ENCODE measurements at regions not wholly inside any gene's neighbourhood (a gene's known extent, or its start where the extent isn't known, plus 50 kb on each side); places are given as distances from the start of the nearest gene placed in this dataset.

DNA sequence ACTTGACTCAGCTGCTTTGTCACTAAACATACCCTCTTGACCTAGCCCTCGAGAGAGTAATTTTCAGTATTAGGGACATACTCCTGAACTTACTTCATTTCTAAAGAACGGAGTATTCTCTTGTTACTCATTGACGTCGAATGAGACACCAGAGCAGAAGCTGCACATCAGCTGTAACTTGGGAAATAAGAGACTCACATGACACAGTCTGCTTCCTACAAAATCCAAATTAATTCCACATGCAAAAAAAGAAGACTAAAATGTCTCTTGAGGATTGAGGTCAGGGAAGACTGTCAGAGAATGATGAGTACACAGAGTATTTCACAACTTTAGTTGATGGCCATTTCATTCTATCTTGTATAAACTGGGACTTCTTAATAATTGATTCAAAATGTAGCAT, 114.7 kb upstream of the EGFR start:
- Histone ChIP-seq H4K20me1 (ENCODE audit: control insufficient read depth, extremely low read depth, insufficient read depth, low read length) (no peaks in the 10 kb centered on the region), H3K79me2 (ENCODE audit: control insufficient read depth, insufficient read depth, low read length) (no peaks in the 10 kb centered on the region), H3K9ac (ENCODE audit: control insufficient read depth, extremely low read depth, insufficient read depth, low read length) (no peak overlapping the region), H3K4me1 (ENCODE audit: control insufficient read depth, extremely low read depth, insufficient read depth, low read length) (peaks cover 8% of the 10 kb centered on the region), H2AFZ (ENCODE audit: control insufficient read depth, low read length) (no peak overlapping the region), H3K27ac (ENCODE audit: control insufficient read depth, insufficient read depth, low read length) (no peak overlapping the region), H3K4me3 (ENCODE audit: control insufficient read depth in 2 of 3, extremely low read depth in 1 of 3, insufficient read depth in 2 of 3, low read depth in 1 of 3, low read length in 3 of 3) (no peak overlapping the region), H3K9me1 (ENCODE audit: control insufficient read depth, extremely low read depth, insufficient read depth, low read length) (no peaks in the 10 kb centered on the region), H3K4me2 (ENCODE audit: control insufficient read depth, extremely low read depth, insufficient read depth, low read depth, low read length) (no peak overlapping the region), H3K9me3 (ENCODE audit: control insufficient read depth, low read depth, low read length) (no peaks in the 10 kb centered on the region), H3K27me3 (ENCODE audit: control insufficient read depth, extremely low read depth, insufficient read depth, low read length) (no peaks in the 10 kb centered on the region), H3K36me3 (ENCODE audit: control insufficient read depth in 2 of 2, extremely low read depth in 1 of 2, insufficient read depth in 2 of 2, low read length in 2 of 2) (no peaks in the 10 kb centered on the region)
- no peak for DNase-seq (ENCODE audit: low read depth, low spot score)
- TF ChIP-seq, protein P1, sequence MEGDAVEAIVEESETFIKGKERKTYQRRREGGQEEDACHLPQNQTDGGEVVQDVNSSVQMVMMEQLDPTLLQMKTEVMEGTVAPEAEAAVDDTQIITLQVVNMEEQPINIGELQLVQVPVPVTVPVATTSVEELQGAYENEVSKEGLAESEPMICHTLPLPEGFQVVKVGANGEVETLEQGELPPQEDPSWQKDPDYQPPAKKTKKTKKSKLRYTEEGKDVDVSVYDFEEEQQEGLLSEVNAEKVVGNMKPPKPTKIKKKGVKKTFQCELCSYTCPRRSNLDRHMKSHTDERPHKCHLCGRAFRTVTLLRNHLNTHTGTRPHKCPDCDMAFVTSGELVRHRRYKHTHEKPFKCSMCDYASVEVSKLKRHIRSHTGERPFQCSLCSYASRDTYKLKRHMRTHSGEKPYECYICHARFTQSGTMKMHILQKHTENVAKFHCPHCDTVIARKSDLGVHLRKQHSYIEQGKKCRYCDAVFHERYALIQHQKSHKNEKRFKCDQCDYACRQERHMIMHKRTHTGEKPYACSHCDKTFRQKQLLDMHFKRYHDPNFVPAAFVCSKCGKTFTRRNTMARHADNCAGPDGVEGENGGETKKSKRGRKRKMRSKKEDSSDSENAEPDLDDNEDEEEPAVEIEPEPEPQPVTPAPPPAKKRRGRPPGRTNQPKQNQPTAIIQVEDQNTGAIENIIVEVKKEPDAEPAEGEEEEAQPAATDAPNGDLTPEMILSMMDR (optimal IDR thresholded peaks at IDR 0.05 in 1 of 3, IDR thresholded peaks at IDR 0.05 in 1 of 3, conservative IDR thresholded peaks at IDR 0.05 in 1 of 3; ENCODE audit: extremely low read depth in 1 of 3, insufficient read depth in 2 of 3, low read length in 3 of 3) = no peak
- no peak for TF ChIP-seq EZH2 (IDR thresholded peaks at IDR 0.05; ENCODE audit: low read length)
- dilution Hi-C loops (cut with MboI; ENCODE audit: extremely low pct_ligation_motif_present, low sequenced_read_pairs) = no loop called here
- FAIRE-seq = no peak

DNA sequence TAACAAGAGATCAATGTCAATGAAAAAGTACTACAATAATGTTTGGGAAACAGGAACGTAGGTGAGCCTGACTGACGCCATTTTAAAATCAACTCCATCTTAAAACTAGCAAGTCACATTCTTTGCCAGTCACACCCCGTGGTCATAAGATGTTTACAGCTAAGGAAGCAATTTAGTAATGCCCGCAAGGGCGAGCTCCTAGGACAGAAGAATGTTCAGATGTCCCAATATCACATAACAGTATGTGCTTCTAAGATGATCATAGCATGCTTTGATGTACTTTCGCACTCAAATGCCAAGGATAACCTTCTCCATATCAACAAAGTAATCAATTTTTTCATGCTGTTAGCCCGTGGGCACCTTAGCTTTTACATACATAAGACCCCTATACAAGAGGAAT, 113.8 kb upstream of the EGFR start:
- H3K27ac ChIP-seq (ENCODE audit: control insufficient read depth, insufficient read depth, low read length) = no peak overlapping the region
- H3K9me1 ChIP-seq (ENCODE audit: control insufficient read depth, extremely low read depth, insufficient read depth, low read length) = no peaks in the 10 kb centered on the region
- no peaks in the 10 kb centered on the region for H3K79me2 ChIP-seq (ENCODE audit: control insufficient read depth, insufficient read depth, low read length)
- H3K4me1 ChIP-seq (ENCODE audit: control insufficient read depth, extremely low read depth, insufficient read depth, low read length) = peaks cover 8% of the 10 kb centered on the region
- no peaks in the 10 kb centered on the region for H3K9me3 ChIP-seq (ENCODE audit: control insufficient read depth, low read depth, low read length)
- H3K4me3 ChIP-seq (ENCODE audit: control insufficient read depth in 2 of 3, extremely low read depth in 1 of 3, insufficient read depth in 2 of 3, low read depth in 1 of 3, low read length in 3 of 3) = no peak overlapping the region
- H3K27me3 ChIP-seq (ENCODE audit: control insufficient read depth, extremely low read depth, insufficient read depth, low read length) = no peaks in the 10 kb centered on the region
- H4K20me1 ChIP-seq (ENCODE audit: control insufficient read depth, extremely low read depth, insufficient read depth, low read length) = no peaks in the 10 kb centered on the region
- peak; percentile 52 for FAIRE-seq
- dilution Hi-C loops (cut with MboI; ENCODE audit: extremely low pct_ligation_motif_present, low sequenced_read_pairs) = no loop called here
- H3K36me3 ChIP-seq (ENCODE audit: control insufficient read depth in 2 of 2, extremely low read depth in 1 of 2, insufficient read depth in 2 of 2, low read length in 2 of 2) = no peaks in the 10 kb centered on the region
- DNase-seq (ENCODE audit: low read depth, low spot score) = no peak
- H3K9ac ChIP-seq (ENCODE audit: control insufficient read depth, extremely low read depth, insufficient read depth, low read length) = no peak overlapping the region
- H2AFZ ChIP-seq (ENCODE audit: control insufficient read depth, low read length) = no peak overlapping the region
- TF ChIP-seq, protein P1 (optimal IDR thresholded peaks at IDR 0.05 in 1 of 3, IDR thresholded peaks at IDR 0.05 in 1 of 3, conservative IDR thresholded peaks at IDR 0.05 in 1 of 3; ENCODE audit: extremely low read depth in 1 of 3, insufficient read depth in 2 of 3, low read length in 3 of 3) = no peak
- TF ChIP-seq EZH2 (IDR thresholded peaks at IDR 0.05; ENCODE audit: low read length) = no peak
- H3K4me2 ChIP-seq (ENCODE audit: control insufficient read depth, extremely low read depth, insufficient read depth, low read depth, low read length) = no peak overlapping the region
